Hematopoietic multipotent progenitor cell treated with erythropoietin and hydrocortisone succinate and interleukin-3 and kit ligand, for 4 days (in vitro differentiated cells): ENCODE measurements at regions not wholly inside any gene's neighbourhood (a gene's known extent, or its start where the extent isn't known, plus 50 kb on each side); places are given as distances from the start of the nearest gene placed in this dataset.
A peak's percentile ranks its signal among the peaks of the same experiment; 100 is the strongest.

ENCODE experiments used
- DNase-seq: peaks from one replicate; pipeline ENCODE4 v3.0.0-alpha.2; 2015

- DNase-seq: no peak
Observed at GRCh38 chr15:93247466-93248121, 158.6 kb upstream of the RGMA start.

- no peak for DNase-seq
Observed at GRCh38 chr15:93246266-93247242, 157.5 kb upstream of the RGMA start.

GRCh38 chr15:93245661-93246042 lies 156.6 kb upstream of the RGMA start:
- DNase-seq: no peak

GRCh38 chr15:93244696-93245660 lies 156.0 kb upstream of the RGMA start:
- no peak for DNase-seq

- no peak for DNase-seq
Observed at GRCh38 chr15:93243573-93243972, 154.6 kb upstream of the RGMA start.

GRCh38 chr15:93241696-93242585 lies 152.9 kb upstream of the RGMA start:
- no peak for DNase-seq

GRCh38 chr15:93239993-93240392 lies 151.0 kb upstream of the RGMA start:
- no peak for DNase-seq

GRCh38 chr15:93239591-93239990 lies 150.6 kb upstream of the RGMA start:
- no peak for DNase-seq

GRCh38 chr15:93238641-93239040 lies 149.6 kb upstream of the RGMA start:
- no peak for DNase-seq

- peak; percentile 25 for DNase-seq
Observed at GRCh38 chr15:93235926-93236780, 147.1 kb upstream of the RGMA start.

- no peak for DNase-seq
Observed at GRCh38 chr15:93235269-93235668, 146.3 kb upstream of the RGMA start.

- no peak for DNase-seq
Observed at GRCh38 chr15:93233710-93234109, 144.7 kb upstream of the RGMA start.

GRCh38 chr15:93232845-93233244 lies 143.8 kb upstream of the RGMA start:
- no peak for DNase-seq

- no peak for DNase-seq
Observed at GRCh38 chr15:93231994-93232393, 143.0 kb upstream of the RGMA start.

GRCh38 chr15:93231261-93231925 lies 142.4 kb upstream of the RGMA start:
- DNase-seq: peak; percentile 39

GRCh38 chr15:93228546-93228945 lies 139.5 kb upstream of the RGMA start:
- no peak for DNase-seq

GRCh38 chr15:93223803-93224202 lies 134.8 kb upstream of the RGMA start:
- no peak for DNase-seq

- DNase-seq: no peak
Observed at GRCh38 chr15:93221759-93222158, 132.7 kb upstream of the RGMA start.

GRCh38 chr15:93219859-93220420 lies 130.9 kb upstream of the RGMA start:
- DNase-seq: no peak

- no peak for DNase-seq
Observed at GRCh38 chr15:93217343-93217742, 128.3 kb upstream of the RGMA start.
